ENCODE measurements at regions not wholly inside any gene's neighbourhood (a gene's known extent, or its start where the extent isn't known, plus 50 kb on each side); places are given as distances from the start of the nearest gene placed in this dataset.

GRCh38 chr13:84393981-84394625 is 511.8 kb upstream of the SLITRK1 start:
- TF ChIP-seq CTCF (IDR thresholded peaks at IDR 0.05; ENCODE audit: low read depth, low read length): no peak
- no peaks in the 10 kb centered on the region; the same call in 1 of the 2 replicates for H3K27me3 ChIP-seq

DNA sequence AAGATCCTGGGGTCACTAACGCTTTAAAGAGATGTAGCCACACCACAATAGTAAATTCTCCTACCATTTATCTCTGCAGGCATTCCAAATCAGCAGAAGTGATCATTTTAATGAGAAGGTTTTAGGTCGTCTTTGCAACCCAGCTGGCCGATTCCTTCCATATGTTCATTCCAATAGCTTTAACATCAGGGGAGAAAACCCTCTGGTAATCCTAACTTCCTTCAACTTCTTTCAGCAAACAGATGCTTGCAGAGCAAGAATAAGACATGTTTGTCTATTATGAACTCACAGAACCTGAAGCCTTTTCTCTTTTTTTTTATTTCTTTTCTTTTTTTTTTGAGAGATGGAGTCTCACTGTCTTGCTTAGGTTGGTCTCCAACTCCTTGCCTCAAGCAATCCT is 498.6 kb upstream of the SLITRK1 start:
- no peaks in the 10 kb centered on the region for H3K27me3 ChIP-seq
- H3K9me3 ChIP-seq: no peaks in the 10 kb centered on the region
- H3K4me1 ChIP-seq: no peaks in the 10 kb centered on the region
- H3K36me3 ChIP-seq: no peaks in the 10 kb centered on the region
- no peak for DNase-seq
- H3K4me3 ChIP-seq (ENCODE audit: low read depth, low read length): no peak overlapping the region
- no peak for TF ChIP-seq CTCF (IDR thresholded peaks at IDR 0.05; ENCODE audit: low read depth, low read length)

More at GRCh38 chr13:84393981-84394625, 511.8 kb upstream of the SLITRK1 start:
- H3K36me3 ChIP-seq: no peaks in the 10 kb centered on the region
- H3K4me3 ChIP-seq (ENCODE audit: low read depth, low read length): no peak overlapping the region
- no peaks in the 10 kb centered on the region for H3K9me3 ChIP-seq
- DNase-seq: no peak
- H3K4me1 ChIP-seq: no peaks in the 10 kb centered on the region

DNA sequence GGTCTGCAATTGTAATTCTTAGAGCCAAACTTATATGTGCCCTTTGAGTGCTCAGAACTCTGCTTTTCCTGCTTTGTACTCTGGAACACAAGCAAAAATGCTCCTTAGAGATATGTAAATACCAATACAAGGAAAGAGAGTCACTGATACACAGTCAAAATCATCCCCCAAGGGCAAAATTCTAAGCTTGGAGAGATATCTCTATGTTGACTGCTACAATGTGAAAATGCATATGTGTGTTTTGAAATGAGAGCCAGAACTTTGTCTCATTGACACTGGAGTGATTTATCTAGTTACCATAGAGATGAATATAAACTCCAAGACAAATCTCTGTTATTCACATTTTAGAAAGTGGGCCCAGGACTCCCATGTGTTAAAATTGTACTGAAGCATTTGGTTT is 494.8 kb upstream of the SLITRK1 start:
- no peaks in the 10 kb centered on the region for H3K36me3 ChIP-seq
- no peaks in the 10 kb centered on the region for H3K4me1 ChIP-seq
- DNase-seq: no peak
- H3K27me3 ChIP-seq: no peaks in the 10 kb centered on the region
- no peaks in the 10 kb centered on the region for H3K9me3 ChIP-seq
- H3K4me3 ChIP-seq (ENCODE audit: low read depth, low read length): no peak overlapping the region
- TF ChIP-seq CTCF (IDR thresholded peaks at IDR 0.05; ENCODE audit: low read depth, low read length): no peak

DNA sequence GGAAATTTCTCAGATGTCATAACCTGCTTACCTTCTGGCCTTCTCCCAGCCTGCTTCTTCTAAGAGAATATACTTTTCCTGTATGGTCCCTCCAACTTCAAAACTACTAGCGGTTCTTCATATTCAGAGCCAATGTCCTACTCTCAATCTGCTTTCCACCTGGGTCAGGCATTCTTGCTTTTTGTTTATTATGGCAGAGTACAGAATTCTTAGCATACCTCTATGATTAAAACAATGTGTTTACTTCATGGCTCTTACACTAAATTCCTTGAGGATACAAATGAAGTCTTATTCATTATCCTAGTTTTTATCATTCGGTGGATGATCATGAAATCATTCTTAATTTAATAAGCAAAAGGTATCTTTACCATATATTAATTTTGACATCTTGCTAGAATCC is 484.2 kb upstream of the SLITRK1 start:
- no peaks in the 10 kb centered on the region for H3K36me3 ChIP-seq
- no peaks in the 10 kb centered on the region for H3K9me3 ChIP-seq
- TF ChIP-seq CTCF (IDR thresholded peaks at IDR 0.05; ENCODE audit: low read depth, low read length): no peak
- H3K27me3 ChIP-seq: no peaks in the 10 kb centered on the region
- H3K4me3 ChIP-seq (ENCODE audit: low read depth, low read length): no peak overlapping the region
- DNase-seq: no peak
- 0 out of 2 replicates have a peak, but pooled peaks cover 2% of the 10 kb centered on the region for H3K4me1 ChIP-seq

DNA sequence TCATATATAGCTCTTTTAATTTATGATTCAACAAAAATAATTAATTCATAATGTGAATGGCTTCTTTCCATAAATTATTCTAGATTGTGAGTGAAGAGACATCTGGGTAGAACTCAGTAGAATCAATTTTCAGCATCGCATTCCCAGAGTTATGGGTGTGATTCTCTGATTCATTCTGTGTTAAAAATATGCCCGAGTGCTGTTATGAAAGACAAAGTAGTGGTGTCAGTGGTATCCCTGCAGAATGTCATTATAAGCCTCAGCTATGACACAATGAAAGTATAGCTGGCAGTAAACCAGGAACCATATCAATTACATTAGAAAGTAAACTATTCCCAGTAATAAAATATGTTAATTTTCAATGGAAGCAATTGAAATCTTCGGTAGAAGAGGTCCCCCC is 480.5 kb upstream of the SLITRK1 start:
- Histone ChIP-seq H3K9me3 (no peaks in the 10 kb centered on the region), H3K4me3 (ENCODE audit: low read depth, low read length) (no peak overlapping the region), H3K4me1 (no peaks in the 10 kb centered on the region), H3K27me3 (no peaks in the 10 kb centered on the region), H3K36me3 (no peaks in the 10 kb centered on the region)
- TF ChIP-seq CTCF (IDR thresholded peaks at IDR 0.05; ENCODE audit: low read depth, low read length): no peak
- DNase-seq: no peak

DNA sequence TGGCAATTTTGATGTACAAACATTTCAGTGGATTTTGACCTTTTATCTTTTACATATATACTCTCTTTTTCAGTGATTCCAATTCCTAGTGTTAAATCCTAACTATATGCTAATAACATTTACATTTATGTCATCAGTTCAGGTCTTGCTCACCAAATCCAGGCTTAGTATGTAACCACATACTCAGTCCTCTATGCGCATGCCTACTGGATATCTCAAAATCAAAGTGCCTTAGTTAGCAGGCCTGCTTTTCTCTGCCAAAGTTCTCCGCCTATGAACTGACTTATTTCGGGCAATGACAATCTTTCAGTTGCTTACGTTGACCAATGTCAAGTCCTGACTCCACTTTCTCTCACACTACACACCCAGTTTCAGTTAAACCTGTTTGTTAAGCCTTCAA is 478.5 kb upstream of the SLITRK1 start:
- Histone ChIP-seq H3K4me3 (ENCODE audit: low read depth, low read length) (no peak overlapping the region), H3K4me1 (no peaks in the 10 kb centered on the region), H3K36me3 (no peaks in the 10 kb centered on the region), H3K27me3 (no peaks in the 10 kb centered on the region), H3K9me3 (no peaks in the 10 kb centered on the region)
- DNase-seq: no peak
- TF ChIP-seq CTCF (IDR thresholded peaks at IDR 0.05; ENCODE audit: low read depth, low read length): no peak

All from BE2C (cell line).